ENCODE measurements at regions not wholly inside any gene's neighbourhood (a gene's known extent, or its start where the extent isn't known, plus 50 kb on each side); places are given as distances from the start of the nearest gene placed in this dataset.
A peak's percentile ranks its signal among the peaks of the same experiment; 100 is the strongest.

DNA sequence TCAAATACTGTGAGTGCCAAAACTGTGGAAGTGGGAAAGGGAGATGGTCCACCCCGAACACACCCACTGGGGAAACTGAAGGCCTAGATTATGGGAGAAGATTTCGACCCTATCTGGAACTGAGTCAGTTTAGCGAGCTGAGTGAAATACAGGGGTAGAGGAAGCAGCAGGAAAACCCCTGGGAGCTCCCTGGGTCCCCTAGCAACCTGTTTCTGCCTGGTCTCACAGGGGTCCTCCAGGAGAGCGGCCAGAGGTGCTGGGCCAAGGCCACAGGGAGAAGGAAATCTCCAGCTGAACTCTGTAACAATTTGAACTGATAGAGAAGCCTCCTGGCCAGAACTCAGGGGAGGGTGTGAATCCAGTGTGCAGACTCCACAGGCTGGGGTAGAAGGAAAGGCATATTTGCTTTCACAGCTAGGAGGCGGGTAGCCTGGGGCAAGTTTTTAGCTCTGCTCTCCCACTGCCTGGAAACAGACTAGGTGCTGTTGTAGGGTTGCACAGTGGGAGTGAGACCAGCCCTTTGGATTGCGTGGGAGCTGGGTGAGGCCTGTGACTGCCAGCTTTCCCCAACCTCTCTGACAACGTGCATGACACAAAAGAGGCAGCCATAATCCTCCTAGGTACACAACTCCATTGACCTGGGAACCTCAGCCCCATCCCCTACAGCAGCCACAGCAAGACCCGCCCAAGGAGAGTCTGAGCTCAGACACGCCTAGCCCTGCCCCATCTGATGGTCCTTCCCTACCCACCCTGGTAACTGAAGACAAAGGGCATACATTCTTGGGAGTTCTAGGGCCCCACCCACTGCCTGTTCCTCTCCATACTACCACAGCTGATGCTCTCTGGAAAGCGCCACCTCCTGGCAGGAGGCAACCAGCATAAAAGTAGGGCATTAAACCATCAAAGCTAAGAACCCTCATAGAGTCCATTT lies 78.8 kb upstream of the GPBP1 start:
- Histone ChIP-seq H3K4me1 (ENCODE audit: insufficient read depth, low read length) (no peaks in the 10 kb centered on the region), H3K4me3 (ENCODE audit: low read depth in 1 of 2, low read length in 2 of 2) (no peak overlapping the region), H3K36me3 (ENCODE audit: insufficient read depth, low read length) (no peaks in the 10 kb centered on the region), H3K9ac (ENCODE audit: low read depth, low read length) (no peak overlapping the region), H3K9me3 (ENCODE audit: insufficient read depth, low read length, severe bottlenecking) (no peaks in the 10 kb centered on the region), H3K27ac (ENCODE audit: low read length) (no peak overlapping the region), H2AFZ (ENCODE audit: low read depth, low read length) (no peak overlapping the region), H4K20me1 (ENCODE audit: insufficient read depth, low read length) (no peaks in the 10 kb centered on the region), H3K79me2 (ENCODE audit: insufficient read depth, low read length) (no peaks in the 10 kb centered on the region), H3K4me2 (ENCODE audit: insufficient read depth, low read length) (no peak overlapping the region), H3K27me3 (ENCODE audit: insufficient read depth, low read length, poor library complexity) (no peaks in the 10 kb centered on the region)
- no peak for ATAC-seq (ENCODE audit: insufficient read depth, low read depth)
- TF ChIP-seq, protein P1, sequence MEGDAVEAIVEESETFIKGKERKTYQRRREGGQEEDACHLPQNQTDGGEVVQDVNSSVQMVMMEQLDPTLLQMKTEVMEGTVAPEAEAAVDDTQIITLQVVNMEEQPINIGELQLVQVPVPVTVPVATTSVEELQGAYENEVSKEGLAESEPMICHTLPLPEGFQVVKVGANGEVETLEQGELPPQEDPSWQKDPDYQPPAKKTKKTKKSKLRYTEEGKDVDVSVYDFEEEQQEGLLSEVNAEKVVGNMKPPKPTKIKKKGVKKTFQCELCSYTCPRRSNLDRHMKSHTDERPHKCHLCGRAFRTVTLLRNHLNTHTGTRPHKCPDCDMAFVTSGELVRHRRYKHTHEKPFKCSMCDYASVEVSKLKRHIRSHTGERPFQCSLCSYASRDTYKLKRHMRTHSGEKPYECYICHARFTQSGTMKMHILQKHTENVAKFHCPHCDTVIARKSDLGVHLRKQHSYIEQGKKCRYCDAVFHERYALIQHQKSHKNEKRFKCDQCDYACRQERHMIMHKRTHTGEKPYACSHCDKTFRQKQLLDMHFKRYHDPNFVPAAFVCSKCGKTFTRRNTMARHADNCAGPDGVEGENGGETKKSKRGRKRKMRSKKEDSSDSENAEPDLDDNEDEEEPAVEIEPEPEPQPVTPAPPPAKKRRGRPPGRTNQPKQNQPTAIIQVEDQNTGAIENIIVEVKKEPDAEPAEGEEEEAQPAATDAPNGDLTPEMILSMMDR (IDR thresholded peaks at IDR 0.05; ENCODE audit: borderline replicate concordance, extremely low read depth, low read length, poor library complexity, severe bottlenecking), result peak; percentile 39
- TF ChIP-seq EZH2 (IDR thresholded peaks at IDR 0.05; ENCODE audit: borderline replicate concordance, low read depth, low read length, severe bottlenecking), result no peak
- DNase-seq, result peak; percentile 29

DNA sequence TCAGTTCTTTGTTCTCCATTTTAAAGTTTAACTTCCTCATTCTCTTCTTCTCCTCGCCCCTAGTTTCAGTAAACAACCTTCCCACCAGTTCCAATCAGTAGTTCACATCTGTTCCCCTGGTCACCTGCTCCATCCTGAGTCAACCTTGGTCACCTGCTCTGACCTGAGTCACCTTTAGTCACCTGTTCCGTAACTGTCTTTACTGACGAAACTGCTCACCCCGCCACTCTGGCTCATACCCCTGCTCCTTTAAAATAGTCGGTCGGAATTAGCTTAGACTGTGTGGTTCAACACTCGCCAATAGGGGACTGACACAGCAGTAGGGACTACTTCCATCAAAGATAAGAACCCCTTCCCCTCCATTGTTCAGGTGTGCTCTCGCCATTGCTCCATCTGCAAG lies 76.3 kb upstream of the GPBP1 start:
- H3K9ac ChIP-seq (ENCODE audit: low read depth, low read length), result no peak overlapping the region
- no peak for ATAC-seq (ENCODE audit: insufficient read depth, low read depth)
- TF ChIP-seq EZH2 (IDR thresholded peaks at IDR 0.05; ENCODE audit: borderline replicate concordance, low read depth, low read length, severe bottlenecking), result no peak
- TF ChIP-seq, protein P1 (IDR thresholded peaks at IDR 0.05; ENCODE audit: borderline replicate concordance, extremely low read depth, low read length, poor library complexity, severe bottlenecking), result no peak

DNA sequence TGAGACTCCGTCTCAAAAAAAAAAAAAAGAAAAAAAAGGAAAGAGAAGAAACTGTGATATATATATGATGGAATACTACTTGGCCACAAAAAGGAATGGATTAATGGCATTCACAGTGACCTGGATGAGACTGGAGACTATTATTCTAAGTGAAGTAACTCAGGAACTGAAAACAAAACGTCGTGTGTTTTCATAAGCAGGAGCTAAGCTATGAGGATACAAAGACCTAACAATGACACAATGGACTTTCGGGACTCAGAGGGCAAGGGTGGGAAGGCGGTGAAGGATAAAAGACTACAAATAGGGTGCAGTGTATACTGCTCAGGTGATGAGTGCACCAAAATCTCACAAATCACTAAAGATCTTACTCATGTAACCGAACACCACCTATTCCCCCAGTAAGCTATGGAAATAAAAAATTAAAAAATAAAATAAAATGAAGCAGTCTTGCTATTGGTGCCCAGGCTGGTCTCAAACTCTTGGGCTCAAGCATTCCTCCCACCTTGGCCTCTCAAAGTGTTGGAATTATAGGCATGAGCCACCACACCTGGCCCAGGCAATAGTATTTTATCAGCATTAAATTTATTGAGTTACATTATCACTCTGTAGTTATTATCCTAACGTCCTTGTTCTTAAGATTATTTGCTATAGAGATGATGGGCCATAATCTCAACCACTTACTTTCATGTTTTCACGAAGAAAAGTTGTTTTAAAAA lies 71.5 kb upstream of the GPBP1 start:
- Histone ChIP-seq H3K9ac (ENCODE audit: low read depth, low read length) (no peak overlapping the region), H3K79me2 (ENCODE audit: insufficient read depth, low read length) (no peaks in the 10 kb centered on the region), H2AFZ (ENCODE audit: low read depth, low read length) (no peak overlapping the region), H3K27me3 (ENCODE audit: insufficient read depth, low read length, poor library complexity) (peaks cover 3% of the 10 kb centered on the region), H3K36me3 (ENCODE audit: insufficient read depth, low read length) (no peaks in the 10 kb centered on the region), H3K9me3 (ENCODE audit: insufficient read depth, low read length, severe bottlenecking) (no peaks in the 10 kb centered on the region), H3K4me2 (ENCODE audit: insufficient read depth, low read length) (no peak overlapping the region), H3K27ac (ENCODE audit: low read length) (no peak overlapping the region), H3K4me3 (ENCODE audit: low read depth in 1 of 2, low read length in 2 of 2) (no peak overlapping the region), H3K4me1 (ENCODE audit: insufficient read depth, low read length) (no peaks in the 10 kb centered on the region), H4K20me1 (ENCODE audit: insufficient read depth, low read length) (no peaks in the 10 kb centered on the region)
- DNase-seq (no peak), ATAC-seq (ENCODE audit: insufficient read depth, low read depth) (no peak)
- TF ChIP-seq, protein P1 (IDR thresholded peaks at IDR 0.05; ENCODE audit: borderline replicate concordance, extremely low read depth, low read length, poor library complexity, severe bottlenecking), result no peak
- TF ChIP-seq EZH2 (IDR thresholded peaks at IDR 0.05; ENCODE audit: borderline replicate concordance, low read depth, low read length, severe bottlenecking), result no peak

More for the DNA sequence above, 76.3 kb upstream of the GPBP1 start:
- H3K9me3 ChIP-seq (ENCODE audit: insufficient read depth, low read length, severe bottlenecking), result no peaks in the 10 kb centered on the region
- H2AFZ ChIP-seq (ENCODE audit: low read depth, low read length), result no peak overlapping the region
- H3K36me3 ChIP-seq (ENCODE audit: insufficient read depth, low read length), result no peaks in the 10 kb centered on the region
- DNase-seq, result no peak
- H3K27ac ChIP-seq (ENCODE audit: low read length), result no peak overlapping the region
- H3K4me2 ChIP-seq (ENCODE audit: insufficient read depth, low read length), result no peak overlapping the region
- no peaks in the 10 kb centered on the region for H3K27me3 ChIP-seq (ENCODE audit: insufficient read depth, low read length, poor library complexity)
- H3K4me1 ChIP-seq (ENCODE audit: insufficient read depth, low read length), result no peaks in the 10 kb centered on the region
- H3K79me2 ChIP-seq (ENCODE audit: insufficient read depth, low read length), result no peaks in the 10 kb centered on the region
- no peaks in the 10 kb centered on the region for H4K20me1 ChIP-seq (ENCODE audit: insufficient read depth, low read length)
- H3K4me3 ChIP-seq (ENCODE audit: low read depth in 1 of 2, low read length in 2 of 2), result no peak overlapping the region

All from DND-41 (cell line).